Mesenchymal stem cell (in vitro differentiated cells and primary cell): ENCODE measurements at regions not wholly inside any gene's neighbourhood (a gene's known extent, or its start where the extent isn't known, plus 50 kb on each side); places are given as distances from the start of the nearest gene placed in this dataset.
A peak's percentile ranks its signal among the peaks of the same experiment; 100 is the strongest.

Experiments
- DNase-seq: peaks from one replicate; pipeline ENCODE4 v3.0.0-alpha.2; 2013
- H2AFZ ChIP-seq: one replicate; pipeline ENCODE4 v1.6.1; 2013; ENCODE audit warnings: low read depth, mild to moderate bottlenecking, control low read depth, inconsistent platforms, low read length, moderate library complexity
- H2AK5ac ChIP-seq: 2 replicates; pipeline ENCODE4 v1.6.1; 2013; ENCODE audit warnings: low read length, moderate library complexity, mild to moderate bottlenecking, inconsistent platforms; ENCODE audit not compliant: severe bottlenecking
- H2BK120ac ChIP-seq: one replicate; pipeline ENCODE4 v1.6.1; 2013; ENCODE audit warnings: low read depth, mild to moderate bottlenecking, inconsistent platforms, low read length, moderate library complexity
- H2BK12ac ChIP-seq, 2 experiments: one replicate each; pipeline ENCODE4 v1.6.1; 2013; ENCODE audit warnings: inconsistent platforms in 2 of 2, low read length in 2 of 2, mild to moderate bottlenecking in 2 of 2, moderate library complexity in 2 of 2, control low read depth in 1 of 2
- H2BK15ac ChIP-seq: one replicate; pipeline ENCODE4 v1.6.1; 2013; ENCODE audit warnings: mild to moderate bottlenecking, low read depth, inconsistent platforms; ENCODE audit not compliant: poor library complexity, severe bottlenecking
- H2BK5ac ChIP-seq: 2 replicates; pipeline ENCODE4 v1.6.1; 2013; ENCODE audit warnings: low read depth, mild to moderate bottlenecking, low read length, control low read depth, inconsistent platforms; ENCODE audit not compliant: poor library complexity, severe bottlenecking
- H3K14ac ChIP-seq, 2 experiments: one replicate each; pipeline ENCODE4 v1.6.1; 2013; ENCODE audit warnings: inconsistent platforms in 2 of 2, low read length in 2 of 2, control low read depth in 1 of 2, mild to moderate bottlenecking in 1 of 2, moderate library complexity in 1 of 2
- H3K18ac ChIP-seq, 2 experiments: one replicate each; pipeline ENCODE4 v1.6.1; 2013; ENCODE audit warnings: inconsistent platforms in 2 of 2, low read length in 2 of 2, control low read depth in 1 of 2, low read depth in 1 of 2, mild to moderate bottlenecking in 1 of 2
- H3K23ac ChIP-seq, 2 experiments: one replicate each; pipeline ENCODE4 v1.6.1; 2013; ENCODE audit warnings: inconsistent platforms in 2 of 2, low read length in 2 of 2, mild to moderate bottlenecking in 2 of 2, moderate library complexity in 2 of 2, control low read depth in 1 of 2
- H3K27ac ChIP-seq: 2 replicates; pipeline ENCODE4 v1.5.1; 2013; ENCODE audit warnings: mild to moderate bottlenecking, moderate library complexity, low read length, control low read depth, inconsistent platforms; ENCODE audit not compliant: poor library complexity, severe bottlenecking
- H3K27me3 ChIP-seq, 2 experiments: 2 replicates each; pipeline versions ENCODE4 v1.6.1 to v1.7.0; 2013; ENCODE audit warnings: low read length in 2 of 2, mild to moderate bottlenecking in 2 of 2, moderate library complexity in 2 of 2, control low read depth in 1 of 2, inconsistent platforms in 1 of 2; ENCODE audit not compliant: control insufficient read depth in 1 of 2, insufficient read depth in 1 of 2
- H3K36me3 ChIP-seq, 2 experiments: 2 replicates each; pipeline versions ENCODE4 v1.6.1 to v1.7.0; 2013; ENCODE audit warnings: low read length in 2 of 2, control low read depth in 1 of 2, inconsistent platforms in 1 of 2, low read depth in 1 of 2, mild to moderate bottlenecking in 1 of 2; ENCODE audit not compliant: insufficient read depth in 2 of 2, control insufficient read depth in 1 of 2
- H3K4ac ChIP-seq, 2 experiments: one replicate each; pipeline ENCODE4 v1.6.1; 2013; ENCODE audit warnings: inconsistent platforms in 2 of 2, low read length in 2 of 2, mild to moderate bottlenecking in 2 of 2, moderate library complexity in 2 of 2, control low read depth in 1 of 2, low read depth in 1 of 2
- H3K4me1 ChIP-seq: 2 replicates; pipeline ENCODE4 v1.6.1; 2013; ENCODE audit warnings: low read depth, low read length, control low read depth; ENCODE audit not compliant: control insufficient read depth, insufficient read depth
- H3K4me2 ChIP-seq: 2 replicates; pipeline ENCODE4 v1.6.1; 2013; ENCODE audit warnings: low read length, mild to moderate bottlenecking, inconsistent platforms; ENCODE audit not compliant: poor library complexity, severe bottlenecking
- H3K4me3 ChIP-seq, 2 experiments: 2 replicates each; pipeline versions ENCODE4 v1.5.1 to v1.7.0; 2013; ENCODE audit warnings: low read length in 2 of 2, mild to moderate bottlenecking in 2 of 2, control low read depth in 1 of 2, low read depth in 1 of 2; ENCODE audit not compliant: insufficient read depth in 1 of 2
- H3K79me1 ChIP-seq: replicated peaks from 2 replicates; pipeline ENCODE4 v1.6.1; 2013; ENCODE audit warnings: mild to moderate bottlenecking, control low read depth, low read length, inconsistent platforms; ENCODE audit not compliant: poor library complexity, severe bottlenecking
- H3K9ac ChIP-seq: 2 replicates; pipeline ENCODE4 v1.7.0; 2013; ENCODE audit warnings: mild to moderate bottlenecking, low read length, moderate library complexity
- H3K9me3 ChIP-seq: 2 replicates; pipeline ENCODE4 v1.7.0; 2013; ENCODE audit warnings: mild to moderate bottlenecking, low read length; ENCODE audit not compliant: control insufficient read depth
- H4K8ac ChIP-seq: one replicate; pipeline ENCODE4 v1.6.1; 2013; ENCODE audit warnings: inconsistent platforms, mild to moderate bottlenecking, low read length, moderate library complexity
- H4K91ac ChIP-seq: one replicate; pipeline ENCODE4 v1.6.1; 2013; ENCODE audit warnings: mild to moderate bottlenecking, low read length, inconsistent platforms
- WGBS: methylation state at CpG from one replicate; pipeline ENCODE4 v1.1.7; 2013; ENCODE audit warnings: mixed read lengths; 5-methylcytosine and 5-hydroxymethylcytosine counted together

DNA sequence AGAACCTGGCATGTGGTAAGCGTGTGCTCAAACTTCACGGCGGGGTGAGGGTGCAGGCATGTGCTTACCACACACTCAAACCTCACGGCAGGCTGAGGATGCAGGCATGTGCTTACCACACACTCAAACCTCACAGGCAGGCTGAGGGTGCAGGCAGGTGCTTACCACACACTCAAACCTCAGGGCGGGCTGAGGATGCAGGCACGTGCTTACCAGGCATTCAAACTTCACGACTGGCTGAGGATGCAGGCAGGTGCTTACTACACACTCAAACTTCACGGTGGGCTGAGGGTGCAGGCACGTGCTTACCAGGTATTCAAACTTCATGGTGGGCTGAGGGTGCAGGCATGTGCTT lies 105.0 kb upstream of the ALKAL2 start:
- H3K9ac ChIP-seq: no peak overlapping the region

DNA sequence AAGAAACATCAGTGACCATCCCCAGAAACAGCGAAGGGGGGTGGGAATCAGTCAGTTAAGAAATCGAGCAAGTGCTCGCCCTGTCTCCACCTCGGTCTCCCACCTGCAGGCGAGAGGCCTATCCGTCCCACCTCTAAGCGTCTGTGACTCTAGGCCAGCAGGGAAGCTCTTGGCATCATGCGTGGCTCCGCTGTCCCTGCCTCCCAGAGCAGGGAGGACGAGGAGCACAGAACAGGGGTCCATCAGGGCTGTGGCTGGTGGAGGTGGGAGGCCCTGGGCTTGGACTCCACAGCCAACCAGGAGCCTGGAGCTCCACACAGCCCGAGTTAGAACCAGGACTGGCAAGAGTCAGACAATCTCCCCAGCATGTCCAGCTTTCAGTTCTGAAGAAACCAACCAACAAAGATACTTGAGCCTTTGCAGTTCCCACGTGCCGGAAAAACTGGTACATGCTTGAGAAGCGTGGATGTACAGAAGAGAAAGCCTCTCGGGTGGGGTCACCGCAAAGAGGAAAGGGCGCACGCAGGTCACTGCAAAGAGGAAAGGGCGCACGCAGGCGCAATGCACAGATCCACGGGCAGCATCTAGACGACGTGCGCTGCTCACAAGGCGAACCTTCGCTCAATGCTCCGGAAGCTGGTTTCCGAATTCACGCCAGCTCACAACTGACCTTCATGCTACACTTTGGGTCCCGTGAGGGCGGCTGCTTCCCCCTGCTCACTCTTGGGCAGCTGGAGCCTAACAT lies 104.5 kb upstream of the ALKAL2 start:
- Histone ChIP-seq H3K36me3 (no peaks in the 10 kb centered on the region), H3K14ac (no peak overlapping the region), H3K4ac (no peak overlapping the region), H2AK5ac (peak overlapping the region; percentile 71), H3K4me2 (no peak overlapping the region), H3K9ac (no peak overlapping the region), H3K4me1 (peaks cover 29% of the 10 kb centered on the region), H4K91ac (no peak overlapping the region), H3K23ac (no peak overlapping the region), H2BK12ac (no peak overlapping the region), H4K8ac (no peak overlapping the region), H2AFZ (no peak overlapping the region), H3K27me3 (peaks cover 0 to 5% of the 10 kb centered on the region in 2 experiments), H2BK120ac (no peak overlapping the region), H3K27ac (no peak overlapping the region), H3K18ac (no peak overlapping the region), H3K79me1 (no peaks in the 10 kb centered on the region), H3K9me3 (peaks cover 3% of the 10 kb centered on the region), H2BK15ac (no peak overlapping the region), H2BK5ac (no peak overlapping the region), H3K4me3 (no peak overlapping the region)
- 88% methylated on average over 31 of the region's 32 CpGs for WGBS
- no peak for DNase-seq

More for the DNA sequence above, 105.0 kb upstream of the ALKAL2 start:
- H3K36me3 ChIP-seq: no peaks in the 10 kb centered on the region
- H3K27me3 ChIP-seq: peaks cover 0 to 5% of the 10 kb centered on the region in 2 experiments
- H2BK12ac ChIP-seq: no peak overlapping the region
- DNase-seq: no peak
- no peak overlapping the region for H3K27ac ChIP-seq
- WGBS: 89% methylated on average over 9 of the region's 9 CpGs
- H2AK5ac ChIP-seq: peak overlapping the region; percentile 7
- no peak overlapping the region for H3K4me2 ChIP-seq
- H4K8ac ChIP-seq: no peak overlapping the region
- no peak overlapping the region for H3K18ac ChIP-seq
- no peak overlapping the region for H3K14ac ChIP-seq
- H3K79me1 ChIP-seq: no peaks in the 10 kb centered on the region
- no peak overlapping the region for H3K4me3 ChIP-seq
- no peak overlapping the region for H3K23ac ChIP-seq
- H2BK120ac ChIP-seq: no peak overlapping the region
- peaks cover 29% of the 10 kb centered on the region for H3K4me1 ChIP-seq
- H3K4ac ChIP-seq: no peak overlapping the region
- no peak overlapping the region for H2BK5ac ChIP-seq
- H4K91ac ChIP-seq: no peak overlapping the region
- peaks cover 3% of the 10 kb centered on the region for H3K9me3 ChIP-seq
- no peak overlapping the region for H2BK15ac ChIP-seq
- no peak overlapping the region for H2AFZ ChIP-seq

DNA sequence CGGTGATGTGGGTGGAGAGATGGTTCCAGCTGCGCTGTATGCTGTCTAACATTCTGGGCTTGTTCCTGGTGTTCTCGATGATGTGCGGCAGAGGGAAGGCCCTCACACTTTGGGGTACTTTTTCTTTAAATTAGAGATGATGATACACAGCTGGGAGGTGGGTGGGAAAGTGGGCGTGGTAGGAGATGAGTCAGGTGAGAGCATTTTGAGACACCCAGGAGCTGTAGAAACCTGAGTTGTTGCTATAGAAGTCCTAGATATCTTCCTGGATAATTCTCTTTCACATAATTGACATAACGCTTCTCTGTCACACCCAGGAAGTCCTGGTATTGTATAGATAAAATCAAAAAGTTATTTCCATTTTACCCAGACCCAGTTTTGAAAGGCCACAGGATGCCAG lies 103.8 kb upstream of the ALKAL2 start:
- peaks cover 0 to 5% of the 10 kb centered on the region in 2 experiments for H3K27me3 ChIP-seq
- H4K91ac ChIP-seq: no peak overlapping the region
- no peak overlapping the region for H3K4me2 ChIP-seq
- no peak overlapping the region for H2BK12ac ChIP-seq
- H3K27ac ChIP-seq: no peak overlapping the region
- no peak overlapping the region for H4K8ac ChIP-seq
- no peak overlapping the region for H2AFZ ChIP-seq
- peaks cover 3% of the 10 kb centered on the region for H3K9me3 ChIP-seq
- no peak overlapping the region for H3K14ac ChIP-seq
- H3K36me3 ChIP-seq: no peaks in the 10 kb centered on the region
- peaks cover 29% of the 10 kb centered on the region for H3K4me1 ChIP-seq
- H2AK5ac ChIP-seq: peak overlapping the region; percentile 55
- no peak for DNase-seq
- WGBS: 74% methylated on average over 5 of the region's 6 CpGs
- H3K9ac ChIP-seq: no peak overlapping the region
- no peak overlapping the region for H3K18ac ChIP-seq
- H2BK120ac ChIP-seq: no peak overlapping the region
- H3K4ac ChIP-seq: no peak overlapping the region
- H3K23ac ChIP-seq: no peak overlapping the region
- no peak overlapping the region for H2BK5ac ChIP-seq
- no peaks in the 10 kb centered on the region for H3K79me1 ChIP-seq
- H3K4me3 ChIP-seq: no peak overlapping the region
- H2BK15ac ChIP-seq: no peak overlapping the region

DNA sequence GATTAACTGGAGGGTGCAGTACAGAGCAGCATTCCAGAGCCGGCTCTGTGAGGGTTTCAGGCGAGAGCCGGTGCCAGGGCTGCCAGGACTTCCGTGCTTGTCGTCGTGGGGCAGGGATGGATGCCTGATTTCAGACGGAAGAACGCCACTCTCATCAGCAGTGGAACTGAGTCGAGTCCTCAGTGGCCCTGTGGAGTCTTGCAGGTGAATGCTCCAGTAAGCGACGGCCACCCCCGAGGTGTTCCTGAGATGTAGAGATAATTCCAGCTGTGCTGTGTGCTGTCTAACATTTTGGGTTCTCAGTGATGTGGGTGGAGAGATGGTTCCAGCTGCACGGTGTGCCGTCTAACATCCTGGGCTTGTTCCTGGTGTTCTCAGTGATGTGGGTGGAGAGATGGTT lies 103.1 kb upstream of the ALKAL2 start:
- Histone ChIP-seq H4K91ac (no peak overlapping the region), H4K8ac (no peak overlapping the region), H2BK15ac (no peak overlapping the region), H3K4me2 (no peak overlapping the region), H3K36me3 (no peaks in the 10 kb centered on the region), H3K4me3 (no peak overlapping the region), H2BK120ac (no peak overlapping the region), H3K9me3 (peaks cover 3% of the 10 kb centered on the region), H3K4me1 (peaks cover 29% of the 10 kb centered on the region), H3K4ac (no peak overlapping the region), H3K18ac (no peak overlapping the region), H3K27me3 (peaks cover 0 to 5% of the 10 kb centered on the region in 2 experiments), H3K14ac (no peak overlapping the region), H2AK5ac (no peak overlapping the region), H2BK5ac (no peak overlapping the region), H3K23ac (no peak overlapping the region), H3K27ac (no peak overlapping the region), H3K9ac (no peak overlapping the region), H2BK12ac (no peak overlapping the region), H2AFZ (no peak overlapping the region), H3K79me1 (no peaks in the 10 kb centered on the region)
- WGBS: 91% methylated on average over 14 of the region's 14 CpGs
- no peak for DNase-seq
